Left lung (tissue), 4 donors: ENCODE measurements at regions not wholly inside any gene's neighbourhood (a gene's known extent, or its start where the extent isn't known, plus 50 kb on each side); places are given as distances from the start of the nearest gene placed in this dataset.

ENCODE experiments used
- ATAC-seq: fragments of 200-7000 bp; cut with Tn5 transposase; one replicate; pipeline ENCODE4 v1.9.1; 2020; ENCODE audit warnings: moderate library complexity
- DNase-seq, 4 donors: peaks; one replicate each; pipeline ENCODE4 v3.0.0-alpha.2; 2013 to 2020
- H3K27ac ChIP-seq, 2 donors: fragments of 200-600 bp; sonication (generic) in 1 of 2; one replicate each; pipeline versions ENCODE4 v1.5.0 to v1.8.0; 2020 to 2021
- H3K27me3 ChIP-seq, 2 donors: fragments of 200-600 bp; sonication (generic) in 1 of 2; one replicate each; pipeline versions ENCODE4 v1.5.0 to v1.8.0; 2020 to 2021
- H3K36me3 ChIP-seq, 2 donors: fragments of 200-600 bp; sonication (generic) in 1 of 2; one replicate each; pipeline versions ENCODE4 v1.5.0 to v1.8.0; 2020 to 2021
- H3K4me1 ChIP-seq, 2 donors: fragments of 200-600 bp; one replicate each; pipeline ENCODE4 v1.8.0; 2021
- H3K4me3 ChIP-seq, 2 donors: fragments of 200-600 bp; sonication (generic) in 1 of 2; one replicate each; pipeline versions ENCODE4 v1.5.0 to v1.8.0; 2020 to 2021; ENCODE audit warnings: mild to moderate bottlenecking in 1 of 2
- H3K9me3 ChIP-seq, 2 donors: fragments of 200-600 bp; sonication (generic) in 1 of 2; one replicate each; pipeline versions ENCODE4 v1.5.0 to v1.8.0; 2020 to 2021
- intact Hi-C, 2 donors: fragments of 100-400 bp; cut with DNase I; formaldehyde crosslinking; loops; one replicate each; pipeline versions ENCODE4 v1.11.2 to v1.14.2; 2022
- TF ChIP-seq, protein P1 (sequence below), 2 donors: fragments of 200-600 bp; sonication (generic) in 1 of 2; IDR thresholded peaks; one replicate each; pipeline versions ENCODE4 v1.5.0 to v1.8.0; 2021; ENCODE audit warnings: antibody characterized with exemption in 2 of 2
- donor health status: DM: no; HTN: yes; CAD: no.
- donor health status: DM: no; HTN: no; CAD: no.

DNA sequence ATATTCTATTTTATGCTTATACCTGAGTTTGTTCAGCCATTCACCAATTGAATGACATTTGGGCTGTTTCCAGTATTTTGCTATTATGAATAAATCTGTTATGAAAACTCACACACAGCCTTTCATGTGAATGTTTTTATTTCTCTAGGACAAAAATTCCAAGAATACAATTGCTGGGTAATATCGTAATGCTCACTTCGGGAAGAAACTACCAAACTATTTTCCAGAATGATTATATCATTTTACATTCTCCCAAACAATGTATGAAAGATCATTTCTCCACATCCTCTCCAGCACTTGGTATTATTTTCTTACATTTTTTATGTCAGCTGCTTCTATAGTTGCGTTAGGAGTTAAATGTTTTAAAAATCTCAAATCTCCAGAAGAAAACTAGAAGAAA lies 58.3 kb upstream of the LHFPL2 start:
- Histone ChIP-seq H3K9me3 (no peaks in the 10 kb centered on the region), H3K27me3 (no peaks in the 10 kb centered on the region), H3K36me3 (no peaks in the 10 kb centered on the region), H3K27ac (no peak overlapping the region), H3K4me3 (no peak overlapping the region), H3K4me1 (peaks cover 0 to 5% of the 10 kb centered on the region in 2 donors)
- intact Hi-C loops, result no loop called here
- TF ChIP-seq, protein P1, sequence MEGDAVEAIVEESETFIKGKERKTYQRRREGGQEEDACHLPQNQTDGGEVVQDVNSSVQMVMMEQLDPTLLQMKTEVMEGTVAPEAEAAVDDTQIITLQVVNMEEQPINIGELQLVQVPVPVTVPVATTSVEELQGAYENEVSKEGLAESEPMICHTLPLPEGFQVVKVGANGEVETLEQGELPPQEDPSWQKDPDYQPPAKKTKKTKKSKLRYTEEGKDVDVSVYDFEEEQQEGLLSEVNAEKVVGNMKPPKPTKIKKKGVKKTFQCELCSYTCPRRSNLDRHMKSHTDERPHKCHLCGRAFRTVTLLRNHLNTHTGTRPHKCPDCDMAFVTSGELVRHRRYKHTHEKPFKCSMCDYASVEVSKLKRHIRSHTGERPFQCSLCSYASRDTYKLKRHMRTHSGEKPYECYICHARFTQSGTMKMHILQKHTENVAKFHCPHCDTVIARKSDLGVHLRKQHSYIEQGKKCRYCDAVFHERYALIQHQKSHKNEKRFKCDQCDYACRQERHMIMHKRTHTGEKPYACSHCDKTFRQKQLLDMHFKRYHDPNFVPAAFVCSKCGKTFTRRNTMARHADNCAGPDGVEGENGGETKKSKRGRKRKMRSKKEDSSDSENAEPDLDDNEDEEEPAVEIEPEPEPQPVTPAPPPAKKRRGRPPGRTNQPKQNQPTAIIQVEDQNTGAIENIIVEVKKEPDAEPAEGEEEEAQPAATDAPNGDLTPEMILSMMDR (IDR thresholded peaks at IDR 0.05), result no peak
- DNase-seq (no peak), ATAC-seq (no peak)

DNA sequence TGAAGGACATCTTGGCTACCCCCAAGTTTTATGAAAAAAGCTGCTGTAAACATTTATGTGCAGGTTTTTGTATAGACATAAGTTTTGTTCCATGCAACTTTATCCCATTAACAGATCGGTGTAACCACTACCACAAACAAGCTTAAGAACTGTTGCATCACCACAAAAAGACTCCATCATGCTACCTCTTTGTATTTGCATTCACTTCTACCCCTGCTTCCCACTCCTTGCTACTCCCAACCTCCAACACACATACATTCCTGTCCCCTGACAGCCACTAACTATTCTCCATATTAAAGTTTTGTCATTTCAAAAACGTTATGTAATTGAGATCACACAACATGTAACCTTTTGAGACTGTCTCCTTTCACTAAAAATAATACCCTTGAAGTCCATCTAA lies 57.8 kb upstream of the LHFPL2 start:
- no peaks in the 10 kb centered on the region for H3K9me3 ChIP-seq
- intact Hi-C loops, result no loop called here
- peaks cover 0 to 9% of the 10 kb centered on the region in 2 donors for H3K4me1 ChIP-seq
- TF ChIP-seq, protein P1 (IDR thresholded peaks at IDR 0.05), result no peak
- H3K27me3 ChIP-seq, result no peaks in the 10 kb centered on the region
- DNase-seq, result no peak
- H3K4me3 ChIP-seq, result no peak overlapping the region
- H3K27ac ChIP-seq, result no peak overlapping the region
- ATAC-seq, result no peak
- H3K36me3 ChIP-seq, result no peaks in the 10 kb centered on the region

DNA sequence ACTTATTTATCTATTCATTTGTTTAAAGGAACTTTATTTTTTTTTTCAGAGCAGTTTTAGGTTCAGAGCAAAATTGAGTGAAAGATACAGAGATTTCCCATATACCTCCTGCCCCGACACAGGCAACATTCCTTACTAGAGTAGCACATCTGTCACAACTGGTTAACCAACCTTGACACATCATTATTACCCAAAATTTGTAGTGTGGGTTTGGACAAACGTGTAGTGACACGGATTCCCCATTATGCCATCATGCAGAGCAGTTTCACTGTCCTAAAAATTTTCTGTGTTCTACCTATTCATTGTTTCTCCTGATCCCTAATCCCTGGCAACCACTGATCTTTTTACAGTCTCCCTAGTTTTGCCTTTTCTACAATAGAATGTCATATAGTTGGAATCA lies 57.3 kb upstream of the LHFPL2 start:
- Histone ChIP-seq H3K27me3 (no peaks in the 10 kb centered on the region), H3K27ac (no peak overlapping the region), H3K36me3 (no peaks in the 10 kb centered on the region), H3K4me3 (no peak overlapping the region), H3K9me3 (no peaks in the 10 kb centered on the region), H3K4me1 (peaks cover 0 to 9% of the 10 kb centered on the region in 2 donors)
- TF ChIP-seq, protein P1 (IDR thresholded peaks at IDR 0.05), result no peak
- ATAC-seq, result no peak
- intact Hi-C loops, result no loop called here
- no peak for DNase-seq

DNA sequence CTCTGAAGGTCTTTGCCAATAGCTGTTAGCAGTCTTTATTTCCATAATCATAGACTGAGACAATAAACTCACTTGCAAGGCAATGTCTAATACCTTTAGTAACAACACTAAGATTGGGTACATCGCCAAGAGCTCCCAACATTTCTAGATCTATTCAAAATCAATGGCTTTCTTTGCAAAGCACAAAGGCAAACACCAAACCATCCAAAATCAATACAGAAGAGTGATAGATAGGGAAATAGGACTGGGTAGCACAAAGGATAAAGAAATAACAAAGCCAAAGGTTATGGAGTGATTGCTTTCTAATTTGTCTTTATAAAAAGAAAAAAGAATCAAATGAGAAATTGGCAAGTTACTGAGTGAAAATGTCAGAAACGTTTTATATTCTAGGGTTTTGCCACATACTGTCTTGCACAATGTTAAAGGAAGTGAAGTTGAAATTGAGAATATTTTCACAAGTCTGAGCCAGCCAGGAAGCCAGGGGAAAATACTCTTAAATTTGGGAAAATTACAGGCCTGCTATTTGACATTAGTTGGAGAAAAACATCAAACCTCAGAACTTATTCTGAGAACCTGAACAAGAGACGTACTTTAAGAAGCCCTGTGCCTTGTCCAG lies 53.3 kb upstream of the LHFPL2 start:
- intact Hi-C loops, result no loop called here
- H3K4me1 ChIP-seq, result peaks cover 0 to 13% of the 10 kb centered on the region in 2 donors
- DNase-seq (no peak), ATAC-seq (no peak)
- H3K9me3 ChIP-seq, result no peaks in the 10 kb centered on the region
- H3K36me3 ChIP-seq, result no peaks in the 10 kb centered on the region
- H3K4me3 ChIP-seq, result no peak overlapping the region
- H3K27me3 ChIP-seq, result no peaks in the 10 kb centered on the region
- H3K27ac ChIP-seq, result no peak overlapping the region
- TF ChIP-seq, protein P1 (IDR thresholded peaks at IDR 0.05), result no peak

DNA sequence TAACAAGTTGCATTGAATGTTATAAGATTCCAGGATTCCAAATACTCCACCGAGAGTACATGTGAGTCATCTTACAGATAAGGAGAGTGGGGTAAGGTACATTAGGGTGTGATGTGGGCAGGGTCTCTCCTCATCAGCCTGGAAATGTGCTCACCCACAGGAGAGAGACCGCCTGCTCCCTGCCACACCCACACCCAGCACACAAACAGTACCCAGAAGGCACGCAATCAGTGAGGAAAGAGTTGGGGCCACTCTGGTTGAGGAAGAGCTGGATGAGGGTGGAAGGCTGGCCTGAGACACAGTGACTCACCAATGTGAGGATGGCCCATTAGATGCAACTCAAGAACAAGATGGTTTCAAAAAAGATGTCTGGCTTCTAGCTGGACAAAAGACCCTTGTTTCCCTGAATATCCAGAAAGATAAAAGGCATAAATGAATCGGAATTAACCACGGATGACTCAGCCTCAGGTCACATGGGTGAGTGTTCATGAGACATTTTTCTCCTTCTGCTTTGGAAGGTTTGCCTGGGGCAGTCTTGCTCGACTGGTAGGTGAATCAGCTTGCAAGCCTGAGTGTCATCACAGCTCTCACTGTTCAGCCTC lies 51.1 kb upstream of the LHFPL2 start:
- Histone ChIP-seq H3K9me3 (no peaks in the 10 kb centered on the region), H3K27me3 (no peaks in the 10 kb centered on the region), H3K36me3 (no peaks in the 10 kb centered on the region), H3K27ac (peak overlapping the region in 1 of 2 donors; percentile 39), H3K4me3 (no peak overlapping the region), H3K4me1 (peaks cover 0 to 13% of the 10 kb centered on the region in 2 donors)
- ATAC-seq, result peak; percentile 83
- TF ChIP-seq, protein P1 (IDR thresholded peaks at IDR 0.05), result no peak
- peak in 1 of 4 donors; percentile 58 for DNase-seq
- intact Hi-C loops, result no loop called here
